GM21723 (cell line): ENCODE measurements at regions not wholly inside any gene's neighbourhood (a gene's known extent, or its start where the extent isn't known, plus 50 kb on each side); places are given as distances from the start of the nearest gene placed in this dataset.

Source experiments
- ATAC-seq: cut with Tn5 transposase; IDR thresholded peaks from one replicate; pipeline ENCODE4 v1.9.1; 2021; ENCODE audit warnings: mild to moderate bottlenecking, moderate library complexity; ENCODE audit not compliant: unreplicated experiment

DNA sequence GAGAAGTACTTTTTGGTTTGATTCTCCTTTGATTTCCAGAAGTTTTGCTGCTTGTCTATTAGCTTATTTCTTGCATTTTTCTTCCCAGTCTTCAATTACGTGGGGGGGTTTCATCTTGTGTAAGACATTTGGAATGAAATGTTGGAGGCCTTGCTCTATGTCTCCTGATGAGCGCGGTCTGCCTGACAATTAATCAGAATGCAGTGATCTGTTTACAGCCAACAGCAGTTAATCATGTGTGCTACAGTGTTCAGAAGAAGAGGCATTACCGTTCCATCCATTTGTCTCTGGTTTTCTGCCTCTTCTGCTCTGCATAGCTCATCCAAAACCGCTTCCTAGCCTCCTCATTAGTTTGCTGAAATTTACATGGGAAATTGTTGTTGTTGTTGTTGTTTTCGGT lies 134.4 kb upstream of the ST6GAL2 start:
- ATAC-seq: no peak

GRCh38 chr2:107024269-107024668 lies 138.3 kb upstream of the ST6GAL2 start:
- ATAC-seq: no peak

DNA sequence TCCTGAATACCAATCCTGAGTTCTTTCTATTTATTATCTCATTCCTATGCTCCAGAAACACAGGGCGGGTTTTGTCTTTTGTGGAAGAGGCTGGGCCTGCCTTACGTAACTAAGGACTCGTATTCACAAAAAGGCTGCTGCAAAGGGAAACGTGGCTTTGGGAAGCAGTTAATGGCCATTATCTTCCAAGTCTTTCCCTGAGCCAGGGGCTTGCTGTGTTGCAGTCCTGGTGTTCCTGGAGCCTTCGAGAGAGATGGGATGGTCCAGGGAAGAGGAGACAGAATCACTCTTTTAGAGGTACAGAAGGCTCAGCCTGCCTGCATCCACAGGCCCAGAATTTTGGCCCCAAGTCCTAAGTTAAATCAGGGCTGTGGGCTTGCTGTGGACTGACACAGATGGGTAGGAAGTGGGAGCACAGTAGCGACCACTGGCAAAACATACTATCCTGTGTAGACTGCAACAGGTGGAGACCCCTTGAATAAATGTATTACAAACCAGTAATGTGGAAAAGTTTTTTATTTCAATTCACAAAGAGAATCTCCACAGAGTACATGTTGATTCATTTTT lies 139.4 kb upstream of the ST6GAL2 start:
- ATAC-seq: no peak

DNA sequence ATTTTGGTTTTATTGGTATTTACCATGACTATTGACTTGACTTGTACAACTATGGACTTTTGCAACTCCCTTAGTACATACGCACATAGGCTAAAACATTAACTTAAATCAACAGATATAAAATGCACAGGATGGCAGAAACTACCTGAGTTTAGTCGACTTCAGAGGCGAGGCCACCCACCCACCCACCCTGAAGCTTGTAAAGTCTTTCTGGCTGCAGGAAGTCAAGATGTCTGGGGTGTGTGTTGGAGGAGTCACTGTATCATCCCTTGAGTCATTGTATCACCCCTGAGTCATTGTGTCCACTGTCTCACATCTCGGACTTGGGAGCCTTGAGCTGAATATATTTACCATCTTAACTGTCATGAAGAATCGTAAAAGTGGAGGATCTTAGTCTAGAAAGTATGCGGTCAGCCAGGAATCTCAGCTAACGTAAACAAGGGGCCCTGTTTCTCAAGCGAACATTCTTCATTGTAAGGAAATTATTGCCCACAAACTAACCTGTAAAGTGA lies 140.0 kb upstream of the ST6GAL2 start:
- no peak for ATAC-seq

DNA sequence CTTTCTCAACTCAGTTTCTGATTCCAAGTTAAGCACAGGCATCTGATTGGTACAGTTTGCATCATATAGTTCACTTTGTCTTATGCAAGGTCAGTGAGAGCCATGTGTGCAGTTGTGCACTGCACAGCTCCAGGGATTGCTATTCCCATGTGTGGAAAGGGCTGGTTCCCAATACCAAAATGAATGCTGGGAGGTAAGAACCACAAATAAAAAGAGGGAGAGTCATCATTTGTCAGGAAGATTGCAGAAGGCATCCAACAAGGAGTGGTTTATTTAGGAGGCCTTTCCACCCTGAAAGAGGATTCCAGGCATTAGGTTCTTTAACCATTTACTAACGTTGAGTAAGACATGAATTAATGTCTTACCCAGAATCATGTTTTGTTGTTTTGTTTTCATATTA lies 141.2 kb upstream of the ST6GAL2 start:
- no peak for ATAC-seq

DNA sequence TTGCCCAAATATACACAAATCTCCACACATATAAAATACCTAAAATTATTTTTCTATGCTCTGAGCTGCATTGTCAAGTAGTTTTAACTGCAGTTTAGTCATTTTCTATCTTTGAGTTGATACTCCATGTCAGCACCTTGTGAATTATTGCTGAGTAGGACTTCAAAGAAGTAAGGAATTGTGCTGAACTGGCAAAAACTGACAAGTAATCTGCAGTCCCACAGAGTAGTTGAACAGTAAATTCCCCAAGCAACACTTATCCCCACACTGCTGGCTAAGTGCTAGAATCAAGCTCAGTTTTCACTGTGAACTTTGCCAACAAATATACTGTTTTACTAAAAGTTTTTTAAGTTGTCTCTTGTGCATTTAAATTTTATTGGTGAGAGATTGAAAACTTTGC lies 141.8 kb upstream of the ST6GAL2 start:
- no peak for ATAC-seq

GRCh38 chr2:107028661-107029060 lies 142.7 kb upstream of the ST6GAL2 start:
- no peak for ATAC-seq

DNA sequence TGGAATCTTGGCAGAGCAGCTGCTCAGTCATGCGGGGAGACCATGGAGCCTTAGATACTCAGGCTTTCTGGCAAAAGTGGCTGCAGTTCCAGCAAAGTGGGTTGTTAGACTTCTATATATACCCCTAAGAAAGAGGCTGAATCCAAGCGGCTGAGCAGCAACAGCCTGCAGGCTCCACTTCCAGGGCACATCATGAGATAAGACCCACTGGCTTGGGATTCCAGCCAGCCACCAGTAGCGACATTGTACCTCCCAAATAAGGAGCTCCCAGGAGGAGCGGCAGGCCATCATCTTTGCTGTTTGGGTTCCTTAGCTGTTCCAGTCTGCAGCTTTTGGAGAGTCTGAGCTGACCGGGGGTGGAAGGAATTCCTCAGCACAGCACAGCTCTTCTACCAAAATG lies 150.3 kb upstream of the ST6GAL2 start:
- ATAC-seq: no peak

DNA sequence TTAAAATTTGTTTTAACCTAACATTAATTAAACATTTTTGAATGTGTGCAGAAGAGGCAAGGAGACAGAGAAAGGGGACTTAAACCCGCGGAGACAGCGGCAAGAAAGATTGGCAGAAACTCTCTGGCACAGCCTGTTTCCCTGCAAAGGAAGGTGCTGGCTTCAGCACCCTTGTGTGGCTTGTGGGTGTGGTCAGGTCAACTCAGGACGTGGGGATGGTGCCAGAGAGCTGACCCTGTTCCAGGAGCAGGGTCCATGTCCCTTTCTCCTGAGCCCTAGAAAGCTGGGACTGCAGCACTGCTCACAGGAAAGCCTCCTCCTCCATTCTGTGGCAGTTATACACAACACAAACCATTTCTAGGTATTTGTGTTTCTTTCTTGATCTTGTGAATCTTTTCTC lies 176.2 kb upstream of the ST6GAL2 start:
- ATAC-seq: no peak

DNA sequence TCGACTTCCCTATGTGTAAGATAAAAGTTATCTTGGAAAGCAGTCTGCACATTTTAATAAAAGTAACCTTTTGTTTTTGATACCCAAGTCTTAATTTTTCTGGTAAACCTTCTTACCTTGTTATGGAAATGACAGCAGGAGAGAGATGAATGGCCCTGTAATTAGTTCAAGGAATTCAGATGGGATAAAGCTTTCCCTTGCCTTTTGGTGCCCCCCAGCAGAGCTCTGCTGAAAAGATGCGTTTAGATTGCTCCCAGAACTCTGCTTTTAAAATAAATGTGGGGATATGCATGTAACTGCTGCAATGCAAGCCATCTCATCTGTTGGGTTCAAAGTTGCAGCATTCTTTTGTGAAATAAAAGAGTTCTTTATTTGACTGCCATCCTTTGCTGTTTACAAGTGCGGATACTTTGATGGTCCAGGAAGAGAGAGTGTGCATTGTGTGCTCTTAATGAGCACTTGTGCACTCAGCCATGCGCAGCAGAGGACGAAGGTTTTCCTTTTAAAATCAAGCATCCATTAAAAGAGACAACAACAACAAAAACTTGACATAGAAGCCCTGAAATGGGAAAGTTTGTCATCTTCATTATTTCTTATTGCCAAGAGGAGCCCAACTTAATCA lies 176.7 kb upstream of the ST6GAL2 start:
- no peak for ATAC-seq

- no peak for ATAC-seq
These were observed 177.3 kb upstream of the ST6GAL2 start for GRCh38 chr2:107063228-107063627.

DNA sequence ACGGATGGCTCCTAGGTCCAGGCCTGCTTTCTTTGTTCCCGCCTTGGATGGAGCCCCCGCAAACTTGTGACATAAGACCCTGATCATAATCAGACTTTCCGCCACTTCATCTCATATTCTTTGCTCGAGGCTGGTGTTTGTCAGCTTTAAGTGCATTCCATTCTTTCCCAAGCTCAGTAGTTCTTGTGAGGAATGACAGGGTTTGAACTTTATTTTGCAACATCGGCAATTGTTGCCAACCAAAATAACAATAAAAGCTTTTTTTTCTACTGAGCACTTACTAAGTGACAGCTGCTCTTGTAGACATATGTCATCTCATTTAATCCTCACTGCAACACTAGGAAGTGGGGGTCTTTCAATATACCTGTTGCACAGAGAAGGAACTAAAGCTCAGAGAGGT lies 178.8 kb upstream of the ST6GAL2 start:
- no peak for ATAC-seq

- no peak for ATAC-seq
These were observed 182.3 kb upstream of the ST6GAL2 start for GRCh38 chr2:107068069-107068916.

GRCh38 chr2:107069890-107070289 lies 183.9 kb upstream of the ST6GAL2 start:
- ATAC-seq: no peak

DNA sequence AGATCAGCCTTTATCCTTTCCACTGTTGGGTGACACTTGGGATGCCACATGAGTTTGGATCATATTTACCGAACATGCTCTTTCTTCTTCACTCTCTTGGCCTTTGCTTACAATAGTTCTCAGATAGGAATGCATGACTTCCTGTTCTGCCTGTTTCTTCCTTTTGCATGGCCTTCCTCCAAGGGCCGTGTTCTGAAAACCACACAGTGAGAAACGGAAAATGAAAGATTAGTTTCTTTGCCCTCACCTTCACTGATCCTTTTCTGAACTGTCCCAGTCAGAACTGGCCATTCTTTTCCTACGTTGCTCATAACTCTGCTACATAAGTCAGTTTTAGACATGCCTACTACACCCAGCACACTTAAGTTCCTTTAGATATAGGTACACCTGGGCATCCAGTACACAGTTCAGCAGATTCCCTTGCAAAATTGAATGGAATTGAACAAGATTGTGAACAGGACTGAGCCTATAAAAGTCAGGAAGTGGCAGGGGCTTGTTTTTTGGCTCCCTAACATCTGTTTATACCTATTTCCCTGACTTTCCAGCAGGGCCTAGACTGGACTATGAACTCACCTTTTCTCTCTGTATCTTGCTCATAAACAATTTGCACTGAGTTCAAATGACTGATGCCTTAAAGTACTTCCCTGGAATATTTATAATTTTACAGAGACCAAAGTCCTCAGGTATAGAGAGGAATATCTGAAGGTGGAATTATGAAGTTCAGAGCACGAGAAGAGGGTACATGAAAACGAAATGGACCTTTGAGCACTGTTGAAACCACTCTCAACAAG lies 186.4 kb upstream of the ST6GAL2 start:
- ATAC-seq: no peak

DNA sequence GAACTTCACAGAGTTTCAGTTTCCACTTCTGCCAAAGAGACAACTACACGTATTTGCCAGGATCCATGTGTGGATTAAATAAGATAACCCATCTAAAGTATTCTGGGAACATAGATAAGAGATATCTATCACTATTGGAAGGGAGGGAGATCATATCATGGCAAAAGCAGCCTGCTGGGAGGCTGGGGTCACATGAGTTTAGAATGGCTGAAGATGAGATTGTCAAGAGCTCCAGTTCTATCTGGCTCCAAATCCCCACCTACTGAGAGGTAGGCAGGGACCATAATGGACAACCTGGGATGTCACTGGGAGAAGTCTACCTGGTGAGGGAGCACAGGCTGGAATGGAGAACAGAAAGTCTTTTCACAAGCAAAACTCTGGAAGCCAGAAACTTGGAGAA lies 192.6 kb upstream of the ST6GAL2 start:
- no peak for ATAC-seq

DNA sequence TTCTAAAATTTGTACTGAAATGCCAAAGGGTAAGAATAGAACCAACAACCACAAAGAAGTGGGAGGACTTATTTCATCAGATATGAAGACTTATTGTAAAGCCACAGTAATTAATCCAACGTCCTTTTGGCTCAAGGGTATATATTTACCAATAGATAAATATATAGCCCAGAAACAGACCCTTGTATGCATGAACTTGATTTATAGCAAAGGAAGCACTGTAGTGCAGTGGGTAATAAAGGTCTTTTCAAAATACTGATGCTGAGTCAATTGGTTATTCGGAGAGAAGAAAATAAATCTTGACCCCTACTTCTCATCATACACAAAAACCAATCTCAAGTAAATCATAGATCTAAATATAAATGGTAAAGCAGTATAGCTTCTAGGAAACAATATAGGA lies 200.5 kb upstream of the ST6GAL2 start:
- ATAC-seq: no peak

GRCh38 chr2:107088156-107088555 lies 202.2 kb upstream of the ST6GAL2 start:
- ATAC-seq: no peak

GRCh38 chr2:107091163-107091864 lies 205.3 kb upstream of the ST6GAL2 start:
- ATAC-seq: no peak

DNA sequence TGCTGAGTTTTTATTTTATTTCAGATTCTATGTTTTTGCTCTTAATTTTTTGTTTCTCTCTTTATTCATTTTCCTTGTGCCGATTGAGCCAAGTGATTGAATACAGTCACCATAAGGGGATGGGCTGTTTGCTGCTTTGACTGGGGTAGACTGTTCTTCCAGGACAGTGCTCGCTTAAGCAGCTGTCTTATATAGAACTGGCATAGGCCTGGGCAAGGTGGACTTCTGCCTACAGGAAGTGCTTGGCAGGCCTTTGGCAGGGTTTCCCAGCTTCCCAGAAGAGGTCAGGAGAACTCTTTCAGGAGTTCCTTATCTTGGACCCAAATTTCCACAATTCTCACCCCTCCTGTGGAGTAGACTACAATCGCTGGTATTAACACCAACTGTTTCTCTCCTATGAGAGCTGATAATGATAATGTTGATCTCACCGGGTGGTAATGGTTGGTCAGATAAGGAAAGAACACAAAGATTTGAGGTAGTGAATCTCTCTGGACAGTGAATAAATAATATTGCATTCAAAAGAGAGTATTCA lies 207.5 kb upstream of the ST6GAL2 start:
- no peak for ATAC-seq
